HCT116 (cell line): ENCODE measurements at regions not wholly inside any gene's neighbourhood (a gene's known extent, or its start where the extent isn't known, plus 50 kb on each side); places are given as distances from the start of the nearest gene placed in this dataset.

Experiments used
- ATAC-seq: fragments of 200-7000 bp; cut with Tn5 transposase; 2 replicates; pipeline ENCODE4 v1.9.1; 2020; ENCODE audit warnings: mild to moderate bottlenecking, moderate library complexity
- BruUV-seq: library from RNA; stranded (reverse); fragments of 400-500 nt; replicated peaks from 2 replicates; lab custom pipeline; 2021; lab: Mats Ljungman, UMichigan
- CTCF ChIA-PET: fragments of 300-600 bp; sonication (Branson Sonifier 250); formaldehyde crosslinking; loops from one replicate; lab custom pipeline; 2021; ENCODE audit warnings: antibody characterized with exemption; lab: Charles Lee
- POLR2A ChIA-PET: fragments of 300-600, 350-600 bp; sonication (Branson Sonifier 250); formaldehyde crosslinking; loops from one replicate; lab custom pipeline; 2021; ENCODE audit warnings: antibody characterized with exemption; lab: Charles Lee
- RAD21 ChIA-PET, 2 experiments: fragments of 300-600 bp; sonication (Branson Sonifier 250); formaldehyde crosslinking; loops; one replicate each; lab custom pipeline; 2023; ENCODE audit warnings: low total read pairs in 2 of 2; ENCODE audit not compliant: uncharacterized antibody in 2 of 2, unreplicated experiment in 2 of 2, low non-redundant PET in 1 of 2; lab: Charles Lee
- DNase-seq: peaks from one replicate; pipeline ENCODE4 v3.0.0-alpha.2; 2010; ENCODE audit warnings: low read depth, low spot score
- H2AFZ ChIP-seq: fragments of 200-600 bp; shearing (Covaris generic), sonication (generic); 2 replicates; pipeline ENCODE4 v1.6.1; 2017; ENCODE audit warnings: low read depth, mixed run types, mixed read lengths, antibody characterized with exemption, low read length; ENCODE audit not compliant: poor library complexity, severe bottlenecking
- H3K27ac ChIP-seq: 2 replicates; pipeline ENCODE4 v1.5.1; 2012; ENCODE audit warnings: low read depth, low read length
- H3K27me3 ChIP-seq: fragments of 200-600 bp; sonication (generic); 2 replicates; pipeline ENCODE4 v1.6.1; 2016; ENCODE audit warnings: mixed run types, low read length, mixed read lengths; ENCODE audit not compliant: insufficient read depth
- H3K36me3 ChIP-seq, 2 experiments: fragments of 200-500 bp in 1 of 2; fragments of 200-600 bp in 1 of 2; sonication (Bioruptor generic) in 1 of 2; sonication (generic) in 1 of 2; 2 replicates each; pipeline versions ENCODE4 v1.5.1 to v1.6.1; 2014 to 2016; ENCODE audit warnings: low read length in 2 of 2, inconsistent platforms in 1 of 2, mixed read lengths in 1 of 2, mixed run types in 1 of 2; ENCODE audit not compliant: insufficient read depth in 2 of 2, control insufficient read depth in 1 of 2
- H3K4me1 ChIP-seq, 2 experiments: fragments of 200-600 bp in 1 of 2; sonication (generic) in 1 of 2; 2 replicates each; pipeline versions ENCODE4 v1.5.1 to v1.6.1; 2012 to 2017; ENCODE audit warnings: low read length in 2 of 2, inconsistent platforms in 1 of 2, mild to moderate bottlenecking in 1 of 2, mixed read lengths in 1 of 2, mixed run types in 1 of 2, moderate library complexity in 1 of 2; ENCODE audit not compliant: insufficient read depth in 2 of 2, control insufficient read depth in 1 of 2
- H3K4me2 ChIP-seq: fragments of 200-600 bp; sonication (generic); 2 replicates; pipeline ENCODE4 v1.6.1; 2017; ENCODE audit warnings: mixed run types, low read length, mixed read lengths
- H3K4me3 ChIP-seq, 2 experiments: fragments of 200-600 bp in 1 of 2; sonication (generic) in 1 of 2; replicated peaks in 1 of 2; 2 replicates each; pipeline ENCODE4 v1.5.1; 2011 to 2016; ENCODE audit warnings: low read length in 2 of 2, control low read depth in 1 of 2, low read depth in 1 of 2, mild to moderate bottlenecking in 1 of 2, mixed read lengths in 1 of 2, mixed run types in 1 of 2
- H3K79me2 ChIP-seq: fragments of 200-600 bp; sonication (generic); 2 replicates; pipeline ENCODE4 v1.6.1; 2017; ENCODE audit warnings: mild to moderate bottlenecking, mixed run types, low read length, moderate library complexity, mixed read lengths; ENCODE audit not compliant: insufficient read depth
- H3K9ac ChIP-seq: fragments of 200-600 bp; sonication (generic); 2 replicates; pipeline ENCODE4 v1.6.1; 2016; ENCODE audit warnings: low read length, mixed read lengths
- H3K9me2 ChIP-seq: fragments of 200-600 bp; sonication (generic), shearing (Covaris generic); 2 replicates; pipeline ENCODE4 v1.6.1; 2017; ENCODE audit warnings: mixed run types, mild to moderate bottlenecking, moderate library complexity; ENCODE audit not compliant: insufficient read depth
- H3K9me3 ChIP-seq, 2 experiments: fragments of 200-500 bp in 1 of 2; fragments of 200-600 bp in 1 of 2; sonication (Bioruptor generic) in 1 of 2; sonication (generic) in 1 of 2; 2 replicates each; pipeline ENCODE4 v1.6.1; 2014 to 2017; ENCODE audit warnings: low read length in 2 of 2, mixed read lengths in 2 of 2, inconsistent platforms in 1 of 2, low read depth in 1 of 2, mild to moderate bottlenecking in 1 of 2, mixed run types in 1 of 2, moderate library complexity in 1 of 2; ENCODE audit not compliant: control insufficient read depth in 1 of 2, insufficient read depth in 1 of 2
- H4K20me1 ChIP-seq: fragments of 200-600 bp; sonication (generic), shearing (Covaris generic); 2 replicates; pipeline ENCODE4 v1.6.1; 2017; ENCODE audit warnings: mixed run types, mild to moderate bottlenecking, moderate library complexity; ENCODE audit not compliant: insufficient read depth
- CBX3 ChIP-seq: IDR thresholded peaks from 2 replicates; pipeline ENCODE4 v1.6.1; 2012; ENCODE audit warnings: low read depth
- CEBPB ChIP-seq: IDR thresholded peaks from 2 replicates; pipeline ENCODE4 v1.6.1; 2012; ENCODE audit warnings: low read depth
- EGR1 ChIP-seq: IDR thresholded peaks from 2 replicates; pipeline ENCODE4 v1.6.1; 2012; ENCODE audit warnings: low read depth
- EZH2 ChIP-seq: fragments of 200-600 bp; sonication (generic); IDR thresholded peaks from 2 replicates; pipeline ENCODE4 v1.6.1; 2017; ENCODE audit warnings: antibody characterized with exemption, mixed run types
- EZH2phosphoT487 ChIP-seq: fragments of 200-600 bp; IDR thresholded peaks from 2 replicates; pipeline ENCODE4 v1.6.1; 2018; ENCODE audit warnings: antibody characterized with exemption, borderline replicate concordance
- FOSL1 ChIP-seq: IDR thresholded peaks from 2 replicates; pipeline ENCODE4 v1.6.1; 2012; ENCODE audit warnings: low read depth
- JUND ChIP-seq: IDR thresholded peaks from 2 replicates; pipeline ENCODE4 v1.6.1; 2012
- POLR2A ChIP-seq: IDR thresholded peaks from 2 replicates; pipeline ENCODE4 v1.7.0; 2011; ENCODE audit warnings: borderline replicate concordance; ENCODE audit not compliant: insufficient read depth, insufficient read length; ENCODE audit errors: extremely low read depth
- POLR2AphosphoS5 ChIP-seq: IDR thresholded peaks from 2 replicates; pipeline ENCODE4 v1.6.1; 2011; ENCODE audit warnings: mild to moderate bottlenecking, low read depth, low read length, moderate library complexity
- RAD21 ChIP-seq: IDR thresholded peaks from 2 replicates; pipeline ENCODE4 v1.6.1; 2012; ENCODE audit warnings: low read depth, mild to moderate bottlenecking
- SP1 ChIP-seq: IDR thresholded peaks from 2 replicates; pipeline ENCODE4 v1.6.1; 2012; ENCODE audit warnings: low read depth
- TCF7L2 ChIP-seq: IDR thresholded peaks from 2 replicates; pipeline ENCODE4 v1.7.0; 2011; ENCODE audit warnings: borderline replicate concordance, inconsistent platforms; ENCODE audit not compliant: insufficient read depth, insufficient read length; ENCODE audit errors: extremely low read depth
- YY1 ChIP-seq: IDR thresholded peaks from 2 replicates; pipeline ENCODE4 v1.6.1; 2011; ENCODE audit warnings: low read length, low read depth, moderate library complexity, mild to moderate bottlenecking; ENCODE audit not compliant: insufficient replicate concordance; ENCODE audit errors: extremely low read depth
- ZFX ChIP-seq: fragments of 450-650 bp; IDR thresholded peaks from 2 replicates; pipeline ENCODE4 v1.6.1; 2017
- ZNF274 ChIP-seq: fragments of 200-500 bp; sonication (Bioruptor generic); IDR thresholded peaks from 2 replicates; pipeline ENCODE4 v1.6.1; 2014; ENCODE audit warnings: mild to moderate bottlenecking, low read depth, low read length, inconsistent platforms
- intact Hi-C: fragments of 100-400 bp; cut with micrococcal nuclease; formaldehyde crosslinking; loops from 2 replicates; pipeline ENCODE4 v1.10.0; 2022
- TF ChIP-seq, protein P1 (sequence below), 3 experiments: fragments of 200-600 bp in 1 of 3; sonication (generic) in 1 of 3; IDR thresholded peaks in 2 of 3; conservative IDR thresholded peaks in 1 of 3; 2 replicates each; pipeline ENCODE4 v1.5.1; 2012 to 2017; ENCODE audit warnings: low read depth in 2 of 3, low read length in 2 of 3, antibody characterized with exemption in 1 of 3, borderline replicate concordance in 1 of 3, control low read depth in 1 of 3, mild to moderate bottlenecking in 1 of 3, mixed read lengths in 1 of 3, mixed run types in 1 of 3, moderate library complexity in 1 of 3; ENCODE audit not compliant: insufficient read depth in 1 of 3
- TF ChIP-seq, protein P2 (sequence below): IDR thresholded peaks from 2 replicates; pipeline ENCODE4 v1.6.1; 2012; ENCODE audit warnings: low read depth
- TF ChIP-seq, protein P3 (sequence below): IDR thresholded peaks from 2 replicates; pipeline ENCODE4 v1.6.1; 2011; ENCODE audit warnings: mild to moderate bottlenecking, low read length, moderate library complexity; ENCODE audit not compliant: insufficient replicate concordance; ENCODE audit errors: extremely low read depth
- TF ChIP-seq, protein P4 (sequence below): IDR thresholded peaks from 2 replicates; pipeline ENCODE4 v1.6.1; 2012
- TF ChIP-seq, protein P5 (sequence below): IDR thresholded peaks from 2 replicates; pipeline ENCODE4 v1.6.1; 2012

DNA sequence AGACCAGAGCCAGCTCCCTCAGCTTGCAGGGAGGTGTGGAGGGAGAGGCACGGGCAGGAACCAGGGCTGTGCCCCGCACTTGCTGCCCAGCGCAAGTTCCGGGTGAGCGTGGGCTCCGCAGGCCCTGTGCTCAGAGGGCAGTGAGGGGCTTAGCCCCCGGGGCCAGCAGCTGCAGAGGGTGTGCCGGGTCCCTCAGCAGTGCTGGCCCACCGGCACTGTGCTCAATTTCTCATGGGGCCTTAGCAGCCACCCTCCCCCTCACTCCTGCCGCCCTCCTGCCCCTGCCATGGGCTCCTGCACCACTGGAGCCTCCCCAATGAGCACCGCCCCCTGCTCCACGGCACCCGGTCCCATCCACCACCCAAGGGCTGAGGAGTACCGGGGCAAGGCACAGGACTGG is 104.6 kb upstream of the SRD5A3 start:
- Histone ChIP-seq H3K9ac (no peak overlapping the region), H2AFZ (no peak overlapping the region), H3K79me2 (no peaks in the 10 kb centered on the region), H3K4me3 (no peak overlapping the region), H3K9me3 (no peaks in the 10 kb centered on the region), H3K27me3 (no peaks in the 10 kb centered on the region), H4K20me1 (no peaks in the 10 kb centered on the region), H3K4me1 (no peaks in the 10 kb centered on the region), H3K36me3 (no peaks in the 10 kb centered on the region), H3K9me2 (no peaks in the 10 kb centered on the region), H3K4me2 (no peak overlapping the region), H3K27ac (no peak overlapping the region)
- RAD21 ChIA-PET: no interaction called here
- POLR2A ChIA-PET: no interaction called here
- DNase-seq: no peak
- TF ChIP-seq RAD21: no peak
- TF ChIP-seq EZH2phosphoT487: no peak
- no peak for TF ChIP-seq CBX3
- no peak for TF ChIP-seq EGR1
- TF ChIP-seq SP1: no peak
- TF ChIP-seq JUND: no peak
- no peak for TF ChIP-seq ZFX
- no peak for TF ChIP-seq CEBPB
- no peak for TF ChIP-seq ZNF274
- no peak for TF ChIP-seq YY1
- TF ChIP-seq TCF7L2: no peak
- TF ChIP-seq, protein P1, sequence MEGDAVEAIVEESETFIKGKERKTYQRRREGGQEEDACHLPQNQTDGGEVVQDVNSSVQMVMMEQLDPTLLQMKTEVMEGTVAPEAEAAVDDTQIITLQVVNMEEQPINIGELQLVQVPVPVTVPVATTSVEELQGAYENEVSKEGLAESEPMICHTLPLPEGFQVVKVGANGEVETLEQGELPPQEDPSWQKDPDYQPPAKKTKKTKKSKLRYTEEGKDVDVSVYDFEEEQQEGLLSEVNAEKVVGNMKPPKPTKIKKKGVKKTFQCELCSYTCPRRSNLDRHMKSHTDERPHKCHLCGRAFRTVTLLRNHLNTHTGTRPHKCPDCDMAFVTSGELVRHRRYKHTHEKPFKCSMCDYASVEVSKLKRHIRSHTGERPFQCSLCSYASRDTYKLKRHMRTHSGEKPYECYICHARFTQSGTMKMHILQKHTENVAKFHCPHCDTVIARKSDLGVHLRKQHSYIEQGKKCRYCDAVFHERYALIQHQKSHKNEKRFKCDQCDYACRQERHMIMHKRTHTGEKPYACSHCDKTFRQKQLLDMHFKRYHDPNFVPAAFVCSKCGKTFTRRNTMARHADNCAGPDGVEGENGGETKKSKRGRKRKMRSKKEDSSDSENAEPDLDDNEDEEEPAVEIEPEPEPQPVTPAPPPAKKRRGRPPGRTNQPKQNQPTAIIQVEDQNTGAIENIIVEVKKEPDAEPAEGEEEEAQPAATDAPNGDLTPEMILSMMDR (IDR thresholded peaks at IDR 0.05 in 2 of 3, conservative IDR thresholded peaks at IDR 0.05 in 1 of 3; ENCODE audit: borderline replicate concordance in 1 of 3, insufficient read depth in 1 of 3, low read depth in 2 of 3, low read length in 2 of 3): no peak
- TF ChIP-seq, protein P2, sequence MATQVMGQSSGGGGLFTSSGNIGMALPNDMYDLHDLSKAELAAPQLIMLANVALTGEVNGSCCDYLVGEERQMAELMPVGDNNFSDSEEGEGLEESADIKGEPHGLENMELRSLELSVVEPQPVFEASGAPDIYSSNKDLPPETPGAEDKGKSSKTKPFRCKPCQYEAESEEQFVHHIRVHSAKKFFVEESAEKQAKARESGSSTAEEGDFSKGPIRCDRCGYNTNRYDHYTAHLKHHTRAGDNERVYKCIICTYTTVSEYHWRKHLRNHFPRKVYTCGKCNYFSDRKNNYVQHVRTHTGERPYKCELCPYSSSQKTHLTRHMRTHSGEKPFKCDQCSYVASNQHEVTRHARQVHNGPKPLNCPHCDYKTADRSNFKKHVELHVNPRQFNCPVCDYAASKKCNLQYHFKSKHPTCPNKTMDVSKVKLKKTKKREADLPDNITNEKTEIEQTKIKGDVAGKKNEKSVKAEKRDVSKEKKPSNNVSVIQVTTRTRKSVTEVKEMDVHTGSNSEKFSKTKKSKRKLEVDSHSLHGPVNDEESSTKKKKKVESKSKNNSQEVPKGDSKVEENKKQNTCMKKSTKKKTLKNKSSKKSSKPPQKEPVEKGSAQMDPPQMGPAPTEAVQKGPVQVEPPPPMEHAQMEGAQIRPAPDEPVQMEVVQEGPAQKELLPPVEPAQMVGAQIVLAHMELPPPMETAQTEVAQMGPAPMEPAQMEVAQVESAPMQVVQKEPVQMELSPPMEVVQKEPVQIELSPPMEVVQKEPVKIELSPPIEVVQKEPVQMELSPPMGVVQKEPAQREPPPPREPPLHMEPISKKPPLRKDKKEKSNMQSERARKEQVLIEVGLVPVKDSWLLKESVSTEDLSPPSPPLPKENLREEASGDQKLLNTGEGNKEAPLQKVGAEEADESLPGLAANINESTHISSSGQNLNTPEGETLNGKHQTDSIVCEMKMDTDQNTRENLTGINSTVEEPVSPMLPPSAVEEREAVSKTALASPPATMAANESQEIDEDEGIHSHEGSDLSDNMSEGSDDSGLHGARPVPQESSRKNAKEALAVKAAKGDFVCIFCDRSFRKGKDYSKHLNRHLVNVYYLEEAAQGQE: no peak
- TF ChIP-seq POLR2A: no peak
- no peak for TF ChIP-seq FOSL1
- no peak for TF ChIP-seq POLR2AphosphoS5
- TF ChIP-seq, protein P3, sequence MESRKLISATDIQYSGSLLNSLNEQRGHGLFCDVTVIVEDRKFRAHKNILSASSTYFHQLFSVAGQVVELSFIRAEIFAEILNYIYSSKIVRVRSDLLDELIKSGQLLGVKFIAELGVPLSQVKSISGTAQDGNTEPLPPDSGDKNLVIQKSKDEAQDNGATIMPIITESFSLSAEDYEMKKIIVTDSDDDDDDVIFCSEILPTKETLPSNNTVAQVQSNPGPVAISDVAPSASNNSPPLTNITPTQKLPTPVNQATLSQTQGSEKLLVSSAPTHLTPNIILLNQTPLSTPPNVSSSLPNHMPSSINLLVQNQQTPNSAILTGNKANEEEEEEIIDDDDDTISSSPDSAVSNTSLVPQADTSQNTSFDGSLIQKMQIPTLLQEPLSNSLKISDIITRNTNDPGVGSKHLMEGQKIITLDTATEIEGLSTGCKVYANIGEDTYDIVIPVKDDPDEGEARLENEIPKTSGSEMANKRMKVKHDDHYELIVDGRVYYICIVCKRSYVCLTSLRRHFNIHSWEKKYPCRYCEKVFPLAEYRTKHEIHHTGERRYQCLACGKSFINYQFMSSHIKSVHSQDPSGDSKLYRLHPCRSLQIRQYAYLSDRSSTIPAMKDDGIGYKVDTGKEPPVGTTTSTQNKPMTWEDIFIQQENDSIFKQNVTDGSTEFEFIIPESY: no peak
- TF ChIP-seq, protein P4, sequence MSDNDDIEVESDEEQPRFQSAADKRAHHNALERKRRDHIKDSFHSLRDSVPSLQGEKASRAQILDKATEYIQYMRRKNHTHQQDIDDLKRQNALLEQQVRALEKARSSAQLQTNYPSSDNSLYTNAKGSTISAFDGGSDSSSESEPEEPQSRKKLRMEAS: no peak
- TF ChIP-seq, protein P5, sequence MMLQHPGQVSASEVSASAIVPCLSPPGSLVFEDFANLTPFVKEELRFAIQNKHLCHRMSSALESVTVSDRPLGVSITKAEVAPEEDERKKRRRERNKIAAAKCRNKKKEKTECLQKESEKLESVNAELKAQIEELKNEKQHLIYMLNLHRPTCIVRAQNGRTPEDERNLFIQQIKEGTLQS: no peak
- no peak for TF ChIP-seq EZH2
- intact Hi-C loops: no loop called here
- no peak for ATAC-seq
- CTCF ChIA-PET: no interaction called here
- no TSS peak for BruUV-seq
